GM19328 (cell line): ENCODE measurements at regions not wholly inside any gene's neighbourhood (a gene's known extent, or its start where the extent isn't known, plus 50 kb on each side); places are given as distances from the start of the nearest gene placed in this dataset.

Experiments used
- ATAC-seq: cut with Tn5 transposase; IDR thresholded peaks from one replicate; pipeline ENCODE4 v1.9.1; 2021; ENCODE audit warnings: mild to moderate bottlenecking, moderate library complexity; ENCODE audit not compliant: unreplicated experiment

- ATAC-seq: no peak
These were observed 239.1 kb downstream of the ICOS start for GRCh38 chr2:204175552-204176271.

GRCh38 chr2:204176306-204176705 lies 239.7 kb downstream of the ICOS start:
- ATAC-seq: no peak

GRCh38 chr2:204177251-204177976 lies 240.9 kb downstream of the ICOS start:
- peak; percentile 17 for ATAC-seq

- peak; percentile 64 for ATAC-seq
These were observed 241.5 kb downstream of the ICOS start for GRCh38 chr2:204177977-204178522.

GRCh38 chr2:204180649-204181048 lies 244.1 kb downstream of the ICOS start:
- no peak for ATAC-seq

- ATAC-seq: no peak
These were observed 247.0 kb downstream of the ICOS start for GRCh38 chr2:204183608-204184007.

- ATAC-seq: no peak
These were observed 247.7 kb downstream of the ICOS start for GRCh38 chr2:204184226-204184625.

- no peak for ATAC-seq
These were observed 250.9 kb downstream of the ICOS start for GRCh38 chr2:204187229-204188083.

- ATAC-seq: no peak
These were observed 255.0 kb downstream of the ICOS start for GRCh38 chr2:204191574-204191973.

GRCh38 chr2:204195498-204195897 lies 258.9 kb downstream of the ICOS start:
- ATAC-seq: no peak

GRCh38 chr2:204197336-204198005 lies 260.9 kb downstream of the ICOS start:
- no peak for ATAC-seq

- no peak for ATAC-seq
These were observed 262.8 kb downstream of the ICOS start for GRCh38 chr2:204199357-204199756.

- no peak for ATAC-seq
These were observed 264.9 kb downstream of the ICOS start for GRCh38 chr2:204201507-204201906.

- no peak for ATAC-seq
These were observed 265.7 kb downstream of the ICOS start for GRCh38 chr2:204202253-204202652.

GRCh38 chr2:204203704-204204103 lies 267.1 kb downstream of the ICOS start:
- ATAC-seq: no peak

- no peak for ATAC-seq
These were observed 268.5 kb downstream of the ICOS start for GRCh38 chr2:204205082-204205481.

- ATAC-seq: no peak
These were observed 269.0 kb downstream of the ICOS start for GRCh38 chr2:204205538-204205937.

- ATAC-seq: no peak
These were observed 271.3 kb downstream of the ICOS start for GRCh38 chr2:204207866-204208265.

- no peak for ATAC-seq
These were observed 277.0 kb downstream of the ICOS start for GRCh38 chr2:204213588-204213987.

- ATAC-seq: no peak
These were observed 281.5 kb downstream of the ICOS start for GRCh38 chr2:204218040-204218439.

- no peak for ATAC-seq
These were observed 282.6 kb downstream of the ICOS start for GRCh38 chr2:204219196-204219595.
